Right lobe of liver (tissue), 6 donors: ENCODE measurements at regions not wholly inside any gene's neighbourhood (a gene's known extent, or its start where the extent isn't known, plus 50 kb on each side); places are given as distances from the start of the nearest gene placed in this dataset.

Source experiments
- ATAC-seq, 4 donors: fragments of 200-7000 bp; cut with Tn5 transposase; one replicate each; pipeline ENCODE4 v1.9.1; 2020; ENCODE audit warnings: mild to moderate bottlenecking in 4 of 4, moderate library complexity in 4 of 4
- DNase-seq, 3 donors: peaks; one replicate each; pipeline ENCODE4 v3.0.0-alpha.2; 2020
- H3K27ac ChIP-seq, 3 donors: fragments of 200-600 bp; one replicate each; pipeline ENCODE4 v1.8.0; 2022
- H3K27me3 ChIP-seq, 2 donors: fragments of 200-600 bp; one replicate each; pipeline ENCODE4 v1.8.0; 2022
- H3K36me3 ChIP-seq, 4 donors: fragments of 200-600 bp; sonication (generic) in 1 of 4; one replicate each; pipeline versions ENCODE4 v1.5.1 to v1.8.0; 2017 to 2022; ENCODE audit warnings: control low read depth in 1 of 4
- H3K4me1 ChIP-seq, 4 donors: fragments of 200-600 bp; sonication (generic) in 1 of 4; one replicate each; pipeline versions ENCODE4 v1.5.1 to v1.8.0; 2017 to 2022; ENCODE audit warnings: control low read depth in 1 of 4
- H3K4me3 ChIP-seq, 3 donors: fragments of 200-600 bp; one replicate each; pipeline ENCODE4 v1.8.0; 2022
- H3K9me3 ChIP-seq, 4 donors: fragments of 200-600 bp; sonication (generic) in 1 of 4; one replicate each; pipeline versions ENCODE4 v1.5.1 to v1.8.0; 2017 to 2022; ENCODE audit warnings: control low read depth in 1 of 4
- POLR2A ChIP-seq: fragments of 450-650 bp; IDR thresholded peaks from one replicate; pipeline ENCODE4 v1.6.1; 2017; ENCODE audit warnings: antibody characterized with exemption, mild to moderate bottlenecking
- WGBS: methylation state at CpG from one replicate; pipeline ENCODE4 v1.1.6; 2018; ENCODE audit warnings: low coverage, low lambda C conversion rate; ENCODE audit not compliant: insufficient coverage; ENCODE audit errors: missing lambda C conversion rate; 5-methylcytosine and 5-hydroxymethylcytosine counted together
- intact Hi-C, 2 donors: fragments of 100-400 bp; cut with DNase I; formaldehyde crosslinking; loops; one replicate each; pipeline versions ENCODE4 v1.11.2 to v1.14.1; 2022
- TF ChIP-seq, protein P1 (sequence below), 4 donors: fragments of 200-600 bp in 3 of 4; fragments of 450-650 bp in 1 of 4; IDR thresholded peaks; one replicate each; pipeline versions ENCODE4 v1.5.1 to v1.8.0; 2016 to 2022; ENCODE audit warnings: antibody characterized with exemption in 4 of 4, mild to moderate bottlenecking in 2 of 4
- donor health status: DM: no; HTN: yes; CAD: no.
- donor health status: DM: no; HTN: no; CAD: no.
- donor health status: DM: no; HTN: no; CAD: no.
- donor health status: DM: no; HTN: yes; CAD: no.
- donor health status: DM: no; HTN: yes; CAD: no.

DNA sequence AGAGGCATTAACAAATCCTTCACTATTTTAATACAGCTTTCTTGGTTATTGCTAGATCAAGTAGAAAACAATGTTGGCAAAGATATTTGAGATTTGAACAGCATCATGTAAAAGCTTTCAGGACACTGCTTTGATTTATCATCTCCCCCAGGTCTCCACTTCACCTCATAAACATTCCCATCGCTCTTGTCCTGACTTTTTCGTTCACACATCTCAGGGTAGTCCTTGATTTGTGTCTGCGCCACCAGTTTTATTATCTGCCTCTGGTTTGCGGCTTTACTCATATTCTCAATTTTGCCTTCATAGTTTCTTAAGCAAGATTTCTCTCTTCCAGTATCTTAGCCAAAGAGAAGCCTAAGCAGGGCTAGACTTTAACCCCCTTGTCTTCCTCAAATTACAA is 63.5 kb upstream of the ROR1 start:
- TF ChIP-seq, protein P1, sequence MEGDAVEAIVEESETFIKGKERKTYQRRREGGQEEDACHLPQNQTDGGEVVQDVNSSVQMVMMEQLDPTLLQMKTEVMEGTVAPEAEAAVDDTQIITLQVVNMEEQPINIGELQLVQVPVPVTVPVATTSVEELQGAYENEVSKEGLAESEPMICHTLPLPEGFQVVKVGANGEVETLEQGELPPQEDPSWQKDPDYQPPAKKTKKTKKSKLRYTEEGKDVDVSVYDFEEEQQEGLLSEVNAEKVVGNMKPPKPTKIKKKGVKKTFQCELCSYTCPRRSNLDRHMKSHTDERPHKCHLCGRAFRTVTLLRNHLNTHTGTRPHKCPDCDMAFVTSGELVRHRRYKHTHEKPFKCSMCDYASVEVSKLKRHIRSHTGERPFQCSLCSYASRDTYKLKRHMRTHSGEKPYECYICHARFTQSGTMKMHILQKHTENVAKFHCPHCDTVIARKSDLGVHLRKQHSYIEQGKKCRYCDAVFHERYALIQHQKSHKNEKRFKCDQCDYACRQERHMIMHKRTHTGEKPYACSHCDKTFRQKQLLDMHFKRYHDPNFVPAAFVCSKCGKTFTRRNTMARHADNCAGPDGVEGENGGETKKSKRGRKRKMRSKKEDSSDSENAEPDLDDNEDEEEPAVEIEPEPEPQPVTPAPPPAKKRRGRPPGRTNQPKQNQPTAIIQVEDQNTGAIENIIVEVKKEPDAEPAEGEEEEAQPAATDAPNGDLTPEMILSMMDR (IDR thresholded peaks at IDR 0.05): no peak
- no peak for TF ChIP-seq POLR2A
- H3K27ac ChIP-seq: no peak overlapping the region
- DNase-seq (no peak), ATAC-seq (no peak)
- H3K36me3 ChIP-seq: no peaks in the 10 kb centered on the region
- no peaks in the 10 kb centered on the region for H3K9me3 ChIP-seq
- H3K4me1 ChIP-seq: no peaks in the 10 kb centered on the region
- intact Hi-C loops: no loop called here
- H3K4me3 ChIP-seq: no peak overlapping the region
- H3K27me3 ChIP-seq: no peaks in the 10 kb centered on the region
- 91% methylated on average over 4 of the region's 4 CpGs for WGBS

DNA sequence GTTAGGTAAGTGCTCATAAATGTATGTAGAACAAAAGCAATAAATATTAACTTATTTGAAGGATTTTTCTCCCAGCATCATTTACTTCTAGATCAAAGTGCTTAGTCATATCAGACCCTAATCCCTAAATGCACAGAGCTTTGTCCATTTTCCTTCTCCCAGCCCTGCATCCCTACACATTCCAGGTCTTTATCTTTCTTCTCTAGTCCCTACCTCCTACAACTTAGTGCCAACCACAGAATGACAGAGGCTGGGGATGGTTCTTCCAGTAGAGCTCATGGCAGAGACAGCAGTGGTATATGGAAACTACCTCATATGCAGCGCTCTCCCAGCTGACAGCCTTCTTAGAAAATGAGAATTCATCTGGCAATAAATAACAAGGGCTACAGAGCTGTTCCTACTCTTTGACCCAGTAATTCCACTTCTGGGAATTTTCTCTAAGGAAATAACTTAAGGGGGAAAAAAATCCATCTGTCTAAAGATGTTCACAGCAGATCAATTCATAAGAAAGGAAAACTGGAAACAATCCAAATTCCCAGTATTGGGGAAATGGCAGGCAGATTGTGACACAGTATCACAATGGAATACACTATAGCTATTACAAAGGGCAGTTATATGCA is 62.9 kb upstream of the ROR1 start:
- Histone ChIP-seq H3K27ac (no peak overlapping the region), H3K27me3 (no peaks in the 10 kb centered on the region), H3K4me1 (no peaks in the 10 kb centered on the region), H3K9me3 (no peaks in the 10 kb centered on the region), H3K36me3 (no peaks in the 10 kb centered on the region), H3K4me3 (no peak overlapping the region)
- TF ChIP-seq, protein P1 (IDR thresholded peaks at IDR 0.05): no peak
- no peak for TF ChIP-seq POLR2A
- no peak for DNase-seq
- 93% methylated on average over 1 of the region's 1 CpG for WGBS
- intact Hi-C loops: no loop called here
- no peak for ATAC-seq

DNA sequence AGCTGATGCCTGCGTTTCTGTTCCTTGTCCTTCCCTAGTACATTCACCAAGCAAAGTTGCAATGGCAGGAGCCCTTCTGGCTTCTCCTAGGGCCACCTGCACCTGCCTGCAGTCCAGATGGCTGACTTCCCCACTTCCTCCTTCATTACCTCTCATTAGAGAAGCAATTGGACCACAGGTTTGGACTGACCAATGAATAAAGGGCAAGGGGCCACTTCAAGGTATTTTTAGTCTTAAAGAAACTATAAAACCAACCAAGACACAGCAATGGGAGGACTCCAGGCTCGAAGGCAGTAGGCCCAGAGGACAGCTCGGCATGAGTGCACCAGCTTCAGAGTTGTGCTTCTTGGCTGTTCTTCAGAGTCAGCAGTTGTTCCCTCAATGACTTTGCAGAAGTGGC is 60.8 kb upstream of the ROR1 start:
- Histone ChIP-seq H3K27me3 (no peaks in the 10 kb centered on the region), H3K4me3 (no peak overlapping the region), H3K27ac (no peak overlapping the region), H3K9me3 (no peaks in the 10 kb centered on the region), H3K4me1 (no peaks in the 10 kb centered on the region), H3K36me3 (no peaks in the 10 kb centered on the region)
- ATAC-seq (no peak), DNase-seq (no peak)
- 83% methylated on average over 3 of the region's 3 CpGs for WGBS
- intact Hi-C loops: no loop called here
- no peak for TF ChIP-seq POLR2A
- TF ChIP-seq, protein P1 (IDR thresholded peaks at IDR 0.05): no peak

- WGBS: 67% methylated on average over 5 of the region's 6 CpGs
- H3K36me3 ChIP-seq: no peaks in the 10 kb centered on the region
- no peaks in the 10 kb centered on the region for H3K27me3 ChIP-seq
- H3K4me3 ChIP-seq: no peak overlapping the region
- DNase-seq (no peak), ATAC-seq (no peak)
- no peaks in the 10 kb centered on the region for H3K9me3 ChIP-seq
- intact Hi-C loops: no loop called here
- no peak for TF ChIP-seq POLR2A
- TF ChIP-seq, protein P1 (IDR thresholded peaks at IDR 0.05): no peak
- H3K27ac ChIP-seq: no peak overlapping the region
- peaks cover 0 to 6% (median 0%) of the 10 kb centered on the region in 4 donors for H3K4me1 ChIP-seq
These were observed 60.0 kb upstream of the ROR1 start for GRCh38 chr1:63713627-63714481.
